Endothelial cell (in vitro differentiated cells): ENCODE measurements at regions not wholly inside any gene's neighbourhood (a gene's known extent, or its start where the extent isn't known, plus 50 kb on each side); places are given as distances from the start of the nearest gene placed in this dataset.

Source experiments
- DNase-seq: peaks from one replicate; pipeline ENCODE4 v3.0.0; 2021; ENCODE audit warnings: low spot score
- H3K27ac Mint-ChIP-seq: one replicate; pipeline ENCODE4 v1.8.0; 2021; ENCODE audit warnings: mixed read lengths, inconsistent platforms; ENCODE audit not compliant: unreplicated experiment
- H3K27me3 Mint-ChIP-seq: one replicate; pipeline ENCODE4 v1.8.0; 2021; ENCODE audit warnings: mild to moderate bottlenecking, moderate library complexity, mixed read lengths, inconsistent platforms; ENCODE audit not compliant: unreplicated experiment
- H3K36me3 Mint-ChIP-seq: one replicate; pipeline ENCODE4 v1.8.0; 2021; ENCODE audit warnings: mild to moderate bottlenecking, low read depth, mixed read lengths, inconsistent platforms; ENCODE audit not compliant: unreplicated experiment
- H3K4me1 Mint-ChIP-seq: one replicate; pipeline ENCODE4 v1.8.0; 2021; ENCODE audit warnings: mild to moderate bottlenecking, mixed read lengths, inconsistent platforms; ENCODE audit not compliant: unreplicated experiment
- H3K4me3 Mint-ChIP-seq: one replicate; pipeline ENCODE4 v1.8.0; 2021; ENCODE audit warnings: mild to moderate bottlenecking, mixed read lengths, inconsistent platforms; ENCODE audit not compliant: unreplicated experiment
- H3K9me3 Mint-ChIP-seq: one replicate; pipeline ENCODE4 v1.8.0; 2021; ENCODE audit warnings: mixed read lengths, inconsistent platforms; ENCODE audit not compliant: unreplicated experiment
- CTCF ChIP-seq: fragments of 200-600 bp; sonication (generic); IDR thresholded peaks from one replicate; pipeline ENCODE4 v1.5.0; 2021; ENCODE audit warnings: antibody characterized with exemption; ENCODE audit not compliant: unreplicated experiment

- Mint-ChIP-seq H3K4me3 (no peak overlapping the region), H3K27me3 (peaks cover 4% of the 10 kb centered on the region), H3K4me1 (no peaks in the 10 kb centered on the region), H3K27ac (no peak overlapping the region), H3K36me3 (no peaks in the 10 kb centered on the region), H3K9me3 (no peaks in the 10 kb centered on the region)
- no peak for TF ChIP-seq CTCF
- DNase-seq, result no peak
These were observed 485.2 kb downstream of the ZNF536 start for GRCh38 chr19:30857388-30857787.

GRCh38 chr19:30856786-30857185, 484.6 kb downstream of the ZNF536 start:
- no peak overlapping the region for H3K4me3 Mint-ChIP-seq
- H3K27me3 Mint-ChIP-seq, result peaks cover 4% of the 10 kb centered on the region
- no peaks in the 10 kb centered on the region for H3K36me3 Mint-ChIP-seq
- no peak overlapping the region for H3K27ac Mint-ChIP-seq
- DNase-seq, result no peak
- H3K9me3 Mint-ChIP-seq, result no peaks in the 10 kb centered on the region
- H3K4me1 Mint-ChIP-seq, result no peaks in the 10 kb centered on the region
- no peak for TF ChIP-seq CTCF

- Mint-ChIP-seq H3K27me3 (peaks cover 4% of the 10 kb centered on the region), H3K36me3 (no peaks in the 10 kb centered on the region), H3K9me3 (no peaks in the 10 kb centered on the region), H3K4me1 (no peaks in the 10 kb centered on the region), H3K27ac (no peak overlapping the region), H3K4me3 (no peak overlapping the region)
- DNase-seq, result no peak
- TF ChIP-seq CTCF, result no peak
These were observed 484.2 kb downstream of the ZNF536 start for GRCh38 chr19:30856376-30856775.

GRCh38 chr19:30855442-30855841, 483.3 kb downstream of the ZNF536 start:
- H3K27ac Mint-ChIP-seq, result no peak overlapping the region

GRCh38 chr19:30854661-30855060, 482.5 kb downstream of the ZNF536 start:
- H3K36me3 Mint-ChIP-seq, result no peaks in the 10 kb centered on the region
- no peaks in the 10 kb centered on the region for H3K9me3 Mint-ChIP-seq
- DNase-seq, result no peak
- H3K4me1 Mint-ChIP-seq, result no peaks in the 10 kb centered on the region
- H3K4me3 Mint-ChIP-seq, result no peak overlapping the region
- peaks cover 4% of the 10 kb centered on the region for H3K27me3 Mint-ChIP-seq
- no peak overlapping the region for H3K27ac Mint-ChIP-seq
- TF ChIP-seq CTCF, result no peak

More at GRCh38 chr19:30855442-30855841, 483.3 kb downstream of the ZNF536 start:
- TF ChIP-seq CTCF, result no peak
- Mint-ChIP-seq H3K4me3 (no peak overlapping the region), H3K27me3 (peaks cover 4% of the 10 kb centered on the region), H3K9me3 (no peaks in the 10 kb centered on the region), H3K36me3 (no peaks in the 10 kb centered on the region), H3K4me1 (no peaks in the 10 kb centered on the region)
- no peak for DNase-seq
